NT2/D1 (cell line): ENCODE measurements at regions not wholly inside any gene's neighbourhood (a gene's known extent, or its start where the extent isn't known, plus 50 kb on each side); places are given as distances from the start of the nearest gene placed in this dataset.

Experiments used
- SUZ12 ChIP-seq: IDR thresholded peaks from 2 replicates; pipeline ENCODE4 v1.6.1; 2011; ENCODE audit not compliant: insufficient read length, insufficient read depth; ENCODE audit errors: extremely low read depth
- YY1 ChIP-seq: IDR thresholded peaks from 2 replicates; pipeline ENCODE4 v1.6.1; 2011; ENCODE audit not compliant: insufficient read length, insufficient read depth

DNA sequence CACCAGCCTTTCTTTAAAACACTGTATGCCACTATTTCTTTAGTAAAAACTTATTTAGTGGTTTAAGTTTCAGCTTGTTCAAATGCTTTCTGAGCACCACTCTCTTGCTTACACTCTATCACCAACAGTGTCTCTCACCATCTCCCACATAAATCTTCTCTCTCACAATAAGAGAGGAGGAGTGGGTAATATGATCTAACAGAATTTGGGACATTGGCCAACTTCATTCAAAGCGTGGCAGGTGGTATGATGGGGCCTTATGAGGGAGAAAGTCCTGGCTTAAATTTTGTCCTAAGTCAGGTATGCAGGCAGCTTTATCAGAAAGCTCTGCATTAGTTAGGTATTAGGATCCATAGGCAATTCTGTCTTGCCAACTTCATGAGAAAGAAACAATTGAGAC is 1132.5 kb downstream of the TUSC7 start:
- TF ChIP-seq YY1 = no peak
- no peak for TF ChIP-seq SUZ12
